ENCODE measurements at regions not wholly inside any gene's neighbourhood (a gene's known extent, or its start where the extent isn't known, plus 50 kb on each side); places are given as distances from the start of the nearest gene placed in this dataset.
A peak's percentile ranks its signal among the peaks of the same experiment; 100 is the strongest.

GRCh38 chr4:38317041-38317674, 346.8 kb upstream of the KLF3 start:
- CTCF ChIA-PET, result interaction anchor here (0.6 to 1.9 kb wide), 5 partner anchors 13 to 248 kb away, joined by 3 to 6 read pairs (median 4); no protein-coding TSS in a partner anchor
- peaks cover 9% of the 10 kb centered on the region for H3K36me3 Mint-ChIP-seq
- no peak for DNase-seq
- H3K27ac Mint-ChIP-seq, result peak overlapping the region; percentile 97
- H3K4me3 Mint-ChIP-seq, result no peak overlapping the region
- peaks cover 83% of the 10 kb centered on the region for H3K4me1 Mint-ChIP-seq
- H3K9me3 Mint-ChIP-seq, result peaks cover 2% of the 10 kb centered on the region
- H3K27me3 Mint-ChIP-seq, result peaks cover 8% of the 10 kb centered on the region

GRCh38 chr4:38318737-38319455, 345.1 kb upstream of the KLF3 start:
- Mint-ChIP-seq H3K36me3 (peaks cover 6% of the 10 kb centered on the region), H3K27ac (peak overlapping the region; percentile 97), H3K27me3 (peaks cover 7% of the 10 kb centered on the region), H3K4me1 (peaks cover 76% of the 10 kb centered on the region), H3K9me3 (peaks cover 4% of the 10 kb centered on the region), H3K4me3 (peak overlapping the region; percentile 74)
- DNase-seq, result peak; percentile 84
- CTCF ChIA-PET, result interaction anchor here (0.6 to 6.0 kb wide), 18 partner anchors 9 to 412 kb away, joined by 3 to 79 read pairs (median 5); no protein-coding TSS in a partner anchor

GRCh38 chr4:38319456-38320342, 344.3 kb upstream of the KLF3 start:
- CTCF ChIA-PET, result interaction anchor here (0.6 to 6.0 kb wide), 21 partner anchors 9 to 419 kb away, joined by 3 to 79 read pairs (median 4); no protein-coding TSS in a partner anchor
- Mint-ChIP-seq H3K4me1 (peaks cover 74% of the 10 kb centered on the region), H3K4me3 (peak overlapping the region; percentile 74), H3K27me3 (peaks cover 4% of the 10 kb centered on the region), H3K27ac (peak overlapping the region; percentile 97), H3K9me3 (peaks cover 11% of the 10 kb centered on the region), H3K36me3 (peaks cover 12% of the 10 kb centered on the region)
- peak; percentile 95 for DNase-seq

GRCh38 chr4:38320343-38320695, 343.7 kb upstream of the KLF3 start:
- Mint-ChIP-seq H3K4me3 (no peak overlapping the region), H3K27ac (peak overlapping the region; percentile 97)

GRCh38 chr4:38320833-38321232, 343.2 kb upstream of the KLF3 start:
- CTCF ChIA-PET, result interaction anchor here (0.8 to 6.0 kb wide), 7 partner anchors 10 to 410 kb away, joined by 3 to 79 read pairs (median 8); no protein-coding TSS in a partner anchor
- DNase-seq, result no peak
- Mint-ChIP-seq H3K36me3 (peaks cover 13% of the 10 kb centered on the region), H3K4me1 (peaks cover 71% of the 10 kb centered on the region), H3K9me3 (peaks cover 13% of the 10 kb centered on the region), H3K4me3 (no peak overlapping the region), H3K27ac (no peak overlapping the region), H3K27me3 (peaks cover 4% of the 10 kb centered on the region)

More at GRCh38 chr4:38320343-38320695, 343.7 kb upstream of the KLF3 start:
- CTCF ChIA-PET, result interaction anchor here (0.7 to 6.0 kb wide), 12 partner anchors 11 to 418 kb away, joined by 3 to 79 read pairs (median 6); no protein-coding TSS in a partner anchor
- H3K9me3 Mint-ChIP-seq, result peaks cover 11% of the 10 kb centered on the region
- peaks cover 68% of the 10 kb centered on the region for H3K4me1 Mint-ChIP-seq
- H3K27me3 Mint-ChIP-seq, result peaks cover 4% of the 10 kb centered on the region
- H3K36me3 Mint-ChIP-seq, result peaks cover 10% of the 10 kb centered on the region
- DNase-seq, result no peak

- no peak for DNase-seq
- Mint-ChIP-seq H3K4me3 (no peak overlapping the region), H3K27ac (no peak overlapping the region), H3K4me1 (peaks cover 80% of the 10 kb centered on the region), H3K9me3 (peaks cover 22% of the 10 kb centered on the region), H3K27me3 (no peaks in the 10 kb centered on the region), H3K36me3 (peaks cover 17% of the 10 kb centered on the region)
- CTCF ChIA-PET, result interaction anchor here (1.6 to 6.0 kb wide), 2 partner anchors 12 to 353 kb away, joined by 4 to 79 read pairs; no protein-coding TSS in a partner anchor
Observed at GRCh38 chr4:38322714-38323113, 341.3 kb upstream of the KLF3 start.

- Mint-ChIP-seq H3K9me3 (peaks cover 22% of the 10 kb centered on the region), H3K4me3 (no peak overlapping the region), H3K27ac (no peak overlapping the region), H3K4me1 (peaks cover 80% of the 10 kb centered on the region), H3K27me3 (no peaks in the 10 kb centered on the region), H3K36me3 (peaks cover 17% of the 10 kb centered on the region)
- no peak for DNase-seq
- CTCF ChIA-PET, result interaction anchor here (1.6 to 6.0 kb wide), 2 partner anchors 13 to 353 kb away, joined by 4 to 79 read pairs; no protein-coding TSS in a partner anchor
Observed at GRCh38 chr4:38323141-38323641, 340.8 kb upstream of the KLF3 start.

- no peak overlapping the region for H3K27ac Mint-ChIP-seq
- peaks cover 22% of the 10 kb centered on the region for H3K9me3 Mint-ChIP-seq
- no peaks in the 10 kb centered on the region for H3K27me3 Mint-ChIP-seq
- CTCF ChIA-PET, result no interaction called here
- no peak for DNase-seq
- no peak overlapping the region for H3K4me3 Mint-ChIP-seq
- peaks cover 80% of the 10 kb centered on the region for H3K4me1 Mint-ChIP-seq
- peaks cover 17% of the 10 kb centered on the region for H3K36me3 Mint-ChIP-seq
Observed at GRCh38 chr4:38324861-38325628, 339.0 kb upstream of the KLF3 start.

- Mint-ChIP-seq H3K9me3 (peaks cover 22% of the 10 kb centered on the region), H3K27ac (peak overlapping the region; percentile 43), H3K27me3 (no peaks in the 10 kb centered on the region), H3K36me3 (peaks cover 17% of the 10 kb centered on the region), H3K4me1 (peaks cover 80% of the 10 kb centered on the region), H3K4me3 (no peak overlapping the region)
- no peak for DNase-seq
- CTCF ChIA-PET, result no interaction called here
Observed at GRCh38 chr4:38325629-38325913, 338.4 kb upstream of the KLF3 start.

GRCh38 chr4:38326499-38326898, 337.5 kb upstream of the KLF3 start:
- Mint-ChIP-seq H3K9me3 (peaks cover 22% of the 10 kb centered on the region), H3K27me3 (no peaks in the 10 kb centered on the region), H3K4me3 (no peak overlapping the region), H3K27ac (peak overlapping the region; percentile 15), H3K4me1 (peaks cover 79% of the 10 kb centered on the region), H3K36me3 (peaks cover 17% of the 10 kb centered on the region)
- CTCF ChIA-PET, result interaction anchor here (0.8 to 1.4 kb wide), 2 partner anchors 348 to 350 kb away, joined by 3 to 4 read pairs; no protein-coding TSS in a partner anchor
- DNase-seq, result no peak

GRCh38 chr4:38327174-38327573, 336.8 kb upstream of the KLF3 start:
- H3K4me1 Mint-ChIP-seq, result peaks cover 73% of the 10 kb centered on the region
- peaks cover 21% of the 10 kb centered on the region for H3K9me3 Mint-ChIP-seq
- no peak for DNase-seq
- H3K36me3 Mint-ChIP-seq, result peaks cover 17% of the 10 kb centered on the region
- H3K27me3 Mint-ChIP-seq, result no peaks in the 10 kb centered on the region
- peak overlapping the region; percentile 95 for H3K27ac Mint-ChIP-seq
- no peak overlapping the region for H3K4me3 Mint-ChIP-seq
- CTCF ChIA-PET, result interaction anchor here (1.4 kb wide), 1 partner anchor 349 kb away, joined by 4 read pairs; no protein-coding TSS in a partner anchor

GRCh38 chr4:38328989-38329729, 334.8 kb upstream of the KLF3 start:
- peaks cover 78% of the 10 kb centered on the region for H3K4me1 Mint-ChIP-seq
- CTCF ChIA-PET, result interaction anchor here (1.3 kb wide), 1 partner anchor 10 kb away, joined by 3 read pairs; no protein-coding TSS in a partner anchor
- peak overlapping the region; percentile 95 for H3K27ac Mint-ChIP-seq
- peak overlapping the region; percentile 2 for H3K4me3 Mint-ChIP-seq
- H3K36me3 Mint-ChIP-seq, result peaks cover 11% of the 10 kb centered on the region
- DNase-seq, result peak; percentile 52
- no peaks in the 10 kb centered on the region for H3K27me3 Mint-ChIP-seq
- peaks cover 16% of the 10 kb centered on the region for H3K9me3 Mint-ChIP-seq

All from activated naive CD4-positive, alpha-beta T cell treated with anti-CD3 and anti-CD28 coated beads, Interleukin-2, amount 10 ng/mL, durations not matched to agents 7 days and 5 days (primary cell).